K562 (cell line): ENCODE measurements at regions not wholly inside any gene's neighbourhood (a gene's known extent, or its start where the extent isn't known, plus 50 kb on each side); places are given as distances from the start of the nearest gene placed in this dataset.

ENCODE experiments used
- ATAC-seq: fragments of 200-7000 bp; cut with Tn5 transposase; 3 replicates; pipeline ENCODE4 v1.9.1; 2020; ENCODE audit warnings: moderate library complexity
- BruUV-seq: library from RNA; stranded (reverse); fragments of 400-500 nt; replicated peaks from 2 replicates; lab custom pipeline; 2021; lab: Mats Ljungman, UMichigan
- CTCF ChIA-PET: fragments of 300-600 bp; formaldehyde crosslinking; extraction: SDS; loops from one replicate; lab custom pipeline; 2021; ENCODE audit warnings: low intra/inter-chr PET ratio; lab: Yijun Ruan, JAX
- POLR2A ChIA-PET: fragments of 300-600, 350-650 bp; sonication (Branson Sonifier 250); formaldehyde crosslinking; extraction: SDS; loops from one replicate; lab custom pipeline; 2021; ENCODE audit warnings: antibody characterized with exemption, inconsistent platforms; lab: Yijun Ruan, JAX
- DNase-seq, 4 experiments: peaks; one replicate each; pipeline versions ENCODE4 v3.0.0 to v3.0.0-alpha.2; 2011 to 2018; ENCODE audit warnings: low spot score in 3 of 4, mixed read lengths in 3 of 4; ENCODE audit errors: extremely low read depth in 1 of 4
- FAIRE-seq: peaks from 2 replicates; lab custom pipeline; 2011; peaks lifted over from hg19 to GRCh38; lab: Jason Lieb, UNC
- H2AFZ ChIP-seq: 2 replicates; pipeline ENCODE4 v1.6.0; 2011; ENCODE audit warnings: low read depth, low read length, control low read depth, inconsistent platforms
- H3K27ac ChIP-seq: fragments of 200-600 bp; 3 replicates; pipeline ENCODE4 v1.8.0; 2011; ENCODE audit warnings: low read depth, mild to moderate bottlenecking, control low read depth, inconsistent platforms, low read length, moderate library complexity, mixed read lengths; ENCODE audit errors: extremely low read depth
- H3K27me3 ChIP-seq, 2 experiments: fragments of 300-600 bp in 1 of 2; 2 replicates in 1 of 2; 3 replicates in 1 of 2; pipeline versions ENCODE4 v1.6.0 to v1.8.0; 2011; ENCODE audit warnings: inconsistent platforms in 2 of 2, low read length in 2 of 2, mild to moderate bottlenecking in 1 of 2, mixed read lengths in 1 of 2, moderate library complexity in 1 of 2; ENCODE audit not compliant: control insufficient read depth in 2 of 2, insufficient read depth in 2 of 2
- H3K36me3 ChIP-seq: fragments of 300-600 bp; 3 replicates; pipeline ENCODE4 v1.8.0; 2011; ENCODE audit warnings: mild to moderate bottlenecking, low read length, inconsistent platforms; ENCODE audit not compliant: control insufficient read depth, insufficient read depth
- H3K4me1 ChIP-seq, 2 experiments: fragments of 200-600 bp in 1 of 2; replicated peaks in 1 of 2; 2 replicates in 1 of 2; 3 replicates in 1 of 2; pipeline versions ENCODE4 v1.5.1 to v1.8.0; 2011; ENCODE audit warnings: inconsistent platforms in 2 of 2, low read length in 2 of 2, mild to moderate bottlenecking in 1 of 2, mixed read lengths in 1 of 2, moderate library complexity in 1 of 2; ENCODE audit not compliant: control insufficient read depth in 2 of 2, insufficient read depth in 2 of 2
- H3K4me2 ChIP-seq: 2 replicates; pipeline ENCODE4 v1.6.1; 2011; ENCODE audit warnings: low read length, control low read depth, inconsistent platforms, mixed read lengths; ENCODE audit not compliant: insufficient read depth
- H3K4me3 ChIP-seq: fragments of 200-600 bp; sonication (generic), shearing (Covaris generic); 2 replicates; pipeline ENCODE4 v1.5.1; 2016; ENCODE audit warnings: control low read depth, inconsistent platforms
- H3K79me2 ChIP-seq: fragments of 200-600 bp; 3 replicates; pipeline ENCODE4 v1.8.0; 2011; ENCODE audit warnings: low read length, inconsistent platforms; ENCODE audit not compliant: control insufficient read depth, insufficient read depth
- H3K9ac ChIP-seq, 2 experiments: 2 replicates each; pipeline versions ENCODE4 v1.6.0 to v1.6.1; 2011; ENCODE audit warnings: low read depth in 2 of 2, low read length in 2 of 2, control low read depth in 1 of 2, inconsistent platforms in 1 of 2, mild to moderate bottlenecking in 1 of 2, mixed read lengths in 1 of 2; ENCODE audit not compliant: insufficient read depth in 1 of 2
- H3K9me1 ChIP-seq: one replicate; pipeline ENCODE4 v1.6.0; 2011; ENCODE audit warnings: inconsistent platforms, mild to moderate bottlenecking, low read length, moderate library complexity; ENCODE audit not compliant: control insufficient read depth, insufficient read depth
- H3K9me3 ChIP-seq: replicated peaks from 2 replicates; pipeline ENCODE4 v1.5.1; 2011; ENCODE audit warnings: low read depth, low read length, inconsistent platforms; ENCODE audit not compliant: control insufficient read depth, insufficient read depth
- H4K20me1 ChIP-seq: replicated peaks from 2 replicates; pipeline ENCODE4 v1.6.1; 2011; ENCODE audit warnings: low read length, inconsistent platforms, mixed read lengths; ENCODE audit not compliant: control insufficient read depth, insufficient read depth
- ARNT ChIP-seq, 2 experiments: fragments of 450-650 bp; IDR thresholded peaks; 2 replicates each; pipeline ENCODE4 v1.6.1; 2016; ENCODE audit warnings: mild to moderate bottlenecking in 1 of 2
- GTF2E2 ChIP-seq: fragments of 200-800 bp; sonication (Bioruptor generic); IDR thresholded peaks from 2 replicates; pipeline ENCODE4 v1.6.1; 2016; ENCODE audit warnings: missing genetic modification characterization, missing compliant biosample characterization
- GTF2F1 ChIP-seq: IDR thresholded peaks from 2 replicates; pipeline ENCODE4 v1.6.1; 2011; ENCODE audit warnings: low read depth, low read length, improper control_type of control experiment
- HDGF ChIP-seq: fragments of 450-650 bp; IDR thresholded peaks from 2 replicates; pipeline ENCODE4 v1.6.1; 2016
- IFI16 ChIP-seq: fragments of 250-450 bp; sonication (Bioruptor Pico); IDR thresholded peaks from 2 replicates; pipeline ENCODE4 v2.1.2; 2022; ENCODE audit warnings: mild to moderate bottlenecking, inconsistent platforms
- MIER1 ChIP-seq: fragments of 450-650 bp; IDR thresholded peaks from 2 replicates; pipeline ENCODE4 v1.6.1; 2016; ENCODE audit warnings: antibody characterized with exemption, mild to moderate bottlenecking, low read depth
- MXD1 ChIP-seq: fragments of 250-450 bp; sonication (Bioruptor Pico); IDR thresholded peaks from 2 replicates; pipeline ENCODE4 v1.8.0; 2021; ENCODE audit warnings: borderline replicate concordance, mild to moderate bottlenecking, moderate library complexity; ENCODE audit not compliant: poor library complexity, severe bottlenecking
- NR2C1 ChIP-seq, 2 experiments: fragments of 450-650 bp; IDR thresholded peaks; 2 replicates each; pipeline ENCODE4 v1.6.1; 2017; ENCODE audit warnings: mild to moderate bottlenecking in 2 of 2, antibody characterized with exemption in 1 of 2, inconsistent platforms in 1 of 2, missing compliant biosample characterization in 1 of 2, missing genetic modification characterization in 1 of 2
- SMARCA5 ChIP-seq: fragments of 450-650 bp; IDR thresholded peaks from 2 replicates; pipeline ENCODE4 v1.6.1; 2016
- USF1 ChIP-seq: sonication (generic); formaldehyde crosslinking; IDR thresholded peaks from 2 replicates; pipeline ENCODE4 v1.9.0; 2022; ENCODE audit warnings: mild to moderate bottlenecking, missing genetic modification reagents
- ZNF133 ChIP-seq: fragments of 250-450 bp; sonication (Bioruptor Pico); IDR thresholded peaks from 2 replicates; pipeline ENCODE4 v1.4.0; 2020; ENCODE audit warnings: mild to moderate bottlenecking
- ZNF449 ChIP-seq: fragments of 250-450 bp; sonication (Bioruptor Pico); IDR thresholded peaks from 2 replicates; pipeline ENCODE4 v1.8.0; 2022; ENCODE audit warnings: moderate library complexity, mild to moderate bottlenecking, inconsistent platforms
- WGBS: fragments of 100-300 bp; shearing (Covaris generic); methylation state at CpG from one replicate; pipeline ENCODE4 v1.1.6; 2016; ENCODE audit warnings: low coverage, mixed read lengths; ENCODE audit not compliant: insufficient coverage; ENCODE audit errors: missing lambda C conversion rate; 5-methylcytosine and 5-hydroxymethylcytosine counted together
- in situ Hi-C: fragments of 300-500 bp; cut with MboI; formaldehyde crosslinking; loops from 4 replicates; pipeline ENCODE4 v1.15.0; 2018; ENCODE audit warnings: inconsistent platforms, mixed read lengths
- intact Hi-C: fragments of 100-400 bp; cut with micrococcal nuclease; formaldehyde crosslinking; loops from 2 replicates; pipeline ENCODE4 v1.14.2; 2022
- TF ChIP-seq, protein P1 (sequence below): fragments of 200-800 bp; sonication (Bioruptor generic); IDR thresholded peaks from 2 replicates; pipeline ENCODE4 v1.6.1; 2017; ENCODE audit warnings: missing genetic modification characterization, missing compliant biosample characterization
- TF ChIP-seq, protein P2 (sequence below): sonication (generic); formaldehyde crosslinking; IDR thresholded peaks from 2 replicates; pipeline ENCODE4 v1.8.0; 2022; ENCODE audit warnings: mild to moderate bottlenecking, missing genetic modification reagents

- TF ChIP-seq GTF2F1 (no peak), MXD1 (CRISPR knock-in tag) (no peak), HDGF (no peak), NR2C1 (IDR thresholded peaks at IDR 0.05) (no peak), NR2C1 (tag; IDR thresholded peaks at IDR 0.05) (no peak), MIER1 (no peak), GTF2E2 (tag) (no peak)
- TF ChIP-seq, protein P1, sequence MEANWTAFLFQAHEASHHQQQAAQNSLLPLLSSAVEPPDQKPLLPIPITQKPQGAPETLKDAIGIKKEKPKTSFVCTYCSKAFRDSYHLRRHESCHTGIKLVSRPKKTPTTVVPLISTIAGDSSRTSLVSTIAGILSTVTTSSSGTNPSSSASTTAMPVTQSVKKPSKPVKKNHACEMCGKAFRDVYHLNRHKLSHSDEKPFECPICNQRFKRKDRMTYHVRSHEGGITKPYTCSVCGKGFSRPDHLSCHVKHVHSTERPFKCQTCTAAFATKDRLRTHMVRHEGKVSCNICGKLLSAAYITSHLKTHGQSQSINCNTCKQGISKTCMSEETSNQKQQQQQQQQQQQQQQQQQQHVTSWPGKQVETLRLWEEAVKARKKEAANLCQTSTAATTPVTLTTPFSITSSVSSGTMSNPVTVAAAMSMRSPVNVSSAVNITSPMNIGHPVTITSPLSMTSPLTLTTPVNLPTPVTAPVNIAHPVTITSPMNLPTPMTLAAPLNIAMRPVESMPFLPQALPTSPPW = no peak
- TF ChIP-seq, all 486 proteins: peak for 0
These were observed 603.6 kb downstream of the SPRY1 start (continued) for GRCh38 chr4:124000233-124000632.

DNA sequence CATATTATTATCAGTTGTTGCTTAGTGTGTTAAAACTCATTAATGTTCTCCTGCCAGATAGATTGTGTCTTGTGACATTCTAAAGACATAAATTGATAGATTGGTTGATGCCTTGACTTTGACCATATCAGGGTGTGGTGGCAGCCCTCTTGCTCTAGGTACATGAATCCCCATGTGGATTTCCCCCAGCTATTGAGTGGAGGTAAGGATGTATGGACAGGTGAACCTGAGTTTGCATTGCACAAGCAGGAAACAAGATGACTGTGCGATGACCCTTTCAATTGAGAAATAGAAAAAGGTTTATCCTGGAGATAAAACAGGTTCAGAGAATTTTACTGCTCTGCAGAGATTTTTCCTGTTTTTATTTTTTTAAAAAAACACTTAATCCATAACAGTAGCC lies 619.2 kb downstream of the SPRY1 start:
- Histone ChIP-seq H3K9ac (no peak overlapping the region), H3K4me2 (no peak overlapping the region), H2AFZ (no peak overlapping the region), H3K79me2 (no peaks in the 10 kb centered on the region), H3K27ac (no peak overlapping the region), H3K9me3 (no peaks in the 10 kb centered on the region), H3K9me1 (no peaks in the 10 kb centered on the region), H3K36me3 (no peaks in the 10 kb centered on the region), H3K4me1 (no peaks in the 10 kb centered on the region), H3K27me3 (no peaks in the 10 kb centered on the region), H4K20me1 (no peaks in the 10 kb centered on the region), H3K4me3 (no peak overlapping the region)
- ChIA-PET POLR2A (no interaction called here), CTCF (no interaction called here)
- ATAC-seq (no peak), DNase-seq (no peak), FAIRE-seq (no peak)
- intact Hi-C loops (no loop called here), in situ Hi-C loops (no loop called here)
- 14% methylated on average over 1 of the region's 1 CpG for WGBS
- BruUV-seq = no TSS peak
- no peak for TF ChIP-seq ZNF133 (CRISPR knock-in tag)
- TF ChIP-seq SMARCA5 = no peak
- TF ChIP-seq ZNF449 (CRISPR knock-in tag) = no peak
- no peak for TF ChIP-seq USF1
- no peak for TF ChIP-seq IFI16 (CRISPR knock-in tag)
- TF ChIP-seq, protein P2, sequence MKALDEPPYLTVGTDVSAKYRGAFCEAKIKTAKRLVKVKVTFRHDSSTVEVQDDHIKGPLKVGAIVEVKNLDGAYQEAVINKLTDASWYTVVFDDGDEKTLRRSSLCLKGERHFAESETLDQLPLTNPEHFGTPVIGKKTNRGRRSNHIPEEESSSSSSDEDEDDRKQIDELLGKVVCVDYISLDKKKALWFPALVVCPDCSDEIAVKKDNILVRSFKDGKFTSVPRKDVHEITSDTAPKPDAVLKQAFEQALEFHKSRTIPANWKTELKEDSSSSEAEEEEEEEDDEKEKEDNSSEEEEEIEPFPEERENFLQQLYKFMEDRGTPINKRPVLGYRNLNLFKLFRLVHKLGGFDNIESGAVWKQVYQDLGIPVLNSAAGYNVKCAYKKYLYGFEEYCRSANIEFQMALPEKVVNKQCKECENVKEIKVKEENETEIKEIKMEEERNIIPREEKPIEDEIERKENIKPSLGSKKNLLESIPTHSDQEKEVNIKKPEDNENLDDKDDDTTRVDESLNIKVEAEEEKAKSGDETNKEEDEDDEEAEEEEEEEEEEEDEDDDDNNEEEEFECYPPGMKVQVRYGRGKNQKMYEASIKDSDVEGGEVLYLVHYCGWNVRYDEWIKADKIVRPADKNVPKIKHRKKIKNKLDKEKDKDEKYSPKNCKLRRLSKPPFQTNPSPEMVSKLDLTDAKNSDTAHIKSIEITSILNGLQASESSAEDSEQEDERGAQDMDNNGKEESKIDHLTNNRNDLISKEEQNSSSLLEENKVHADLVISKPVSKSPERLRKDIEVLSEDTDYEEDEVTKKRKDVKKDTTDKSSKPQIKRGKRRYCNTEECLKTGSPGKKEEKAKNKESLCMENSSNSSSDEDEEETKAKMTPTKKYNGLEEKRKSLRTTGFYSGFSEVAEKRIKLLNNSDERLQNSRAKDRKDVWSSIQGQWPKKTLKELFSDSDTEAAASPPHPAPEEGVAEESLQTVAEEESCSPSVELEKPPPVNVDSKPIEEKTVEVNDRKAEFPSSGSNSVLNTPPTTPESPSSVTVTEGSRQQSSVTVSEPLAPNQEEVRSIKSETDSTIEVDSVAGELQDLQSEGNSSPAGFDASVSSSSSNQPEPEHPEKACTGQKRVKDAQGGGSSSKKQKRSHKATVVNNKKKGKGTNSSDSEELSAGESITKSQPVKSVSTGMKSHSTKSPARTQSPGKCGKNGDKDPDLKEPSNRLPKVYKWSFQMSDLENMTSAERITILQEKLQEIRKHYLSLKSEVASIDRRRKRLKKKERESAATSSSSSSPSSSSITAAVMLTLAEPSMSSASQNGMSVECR (CRISPR knock-in tag) = no peak
- no peak for TF ChIP-seq ARNT (IDR thresholded peaks at IDR 0.05)
